ENCODE measurements at regions not wholly inside any gene's neighbourhood (a gene's known extent, or its start where the extent isn't known, plus 50 kb on each side); places are given as distances from the start of the nearest gene placed in this dataset.

- POLR2A ChIA-PET, result no interaction called here
- no peaks in the 10 kb centered on the region for H3K9me3 ChIP-seq (ENCODE audit: control insufficient read depth in 1 of 2, insufficient read depth in 1 of 2, low read length in 2 of 2)
- H3K4me3 Mint-ChIP-seq, result no peak overlapping the region
Observed at GRCh38 chr12:60308366-60308991, 712.6 kb downstream of the SLC16A7 start.

GRCh38 chr12:60311940-60312339 is 716.1 kb downstream of the SLC16A7 start:
- Mint-ChIP-seq H3K36me3 (ENCODE audit: low read depth) (no peaks in the 10 kb centered on the region), H3K27ac (no peak overlapping the region), H3K27me3 (no peaks in the 10 kb centered on the region), H3K9me3 (peaks cover 4% of the 10 kb centered on the region), H3K4me1 (ENCODE audit: low read depth) (no peaks in the 10 kb centered on the region), H3K4me3 (no peak overlapping the region)
- intact Hi-C loops (cut with DNase I, micrococcal nuclease), result no loop called here
- H3K4me1 ChIP-seq (ENCODE audit: insufficient read depth, low read length), result no peaks in the 10 kb centered on the region
- H3K9me3 ChIP-seq (ENCODE audit: control insufficient read depth in 1 of 2, insufficient read depth in 1 of 2, low read length in 2 of 2), result no peaks in the 10 kb centered on the region
- no peak for TF ChIP-seq CTCF (IDR thresholded peaks at IDR 0.05)
- no peak overlapping the region for H3K4me3 ChIP-seq (ENCODE audit: low read length)
- no peaks in the 10 kb centered on the region for H3K36me3 ChIP-seq (ENCODE audit: insufficient read depth, low read length)
- H3K27me3 ChIP-seq (ENCODE audit: control insufficient read depth in 1 of 2, insufficient read depth in 2 of 2, low read length in 2 of 2), result no peaks in the 10 kb centered on the region
- H3K27ac ChIP-seq (ENCODE audit: low read depth in 1 of 2, low read length in 2 of 2), result no peak overlapping the region
- ATAC-seq (ENCODE audit: poor library complexity) (no peak), DNase-seq (no peak)
- ChIA-PET CTCF (no interaction called here), POLR2A (no interaction called here)

More at GRCh38 chr12:60308366-60308991, 712.6 kb downstream of the SLC16A7 start:
- Mint-ChIP-seq H3K4me1 (ENCODE audit: low read depth) (no peaks in the 10 kb centered on the region), H3K9me3 (peaks cover 2% of the 10 kb centered on the region), H3K27me3 (no peaks in the 10 kb centered on the region), H3K27ac (no peak overlapping the region), H3K36me3 (ENCODE audit: low read depth) (no peaks in the 10 kb centered on the region)
- ATAC-seq (ENCODE audit: poor library complexity) (no peak), DNase-seq (no peak)
- no peaks in the 10 kb centered on the region for H3K36me3 ChIP-seq (ENCODE audit: insufficient read depth, low read length)
- H3K27me3 ChIP-seq (ENCODE audit: control insufficient read depth in 1 of 2, insufficient read depth in 2 of 2, low read length in 2 of 2), result no peaks in the 10 kb centered on the region
- intact Hi-C loops (cut with DNase I, micrococcal nuclease), result no loop called here
- CTCF ChIA-PET, result no interaction called here
- TF ChIP-seq CTCF (IDR thresholded peaks at IDR 0.05), result no peak
- H3K27ac ChIP-seq (ENCODE audit: low read depth in 1 of 2, low read length in 2 of 2), result no peak overlapping the region
- no peak overlapping the region for H3K4me3 ChIP-seq (ENCODE audit: low read length)
- H3K4me1 ChIP-seq (ENCODE audit: insufficient read depth, low read length), result no peaks in the 10 kb centered on the region

- H3K4me3 ChIP-seq (ENCODE audit: low read length), result no peak overlapping the region
- Mint-ChIP-seq H3K4me3 (no peak overlapping the region), H3K27me3 (no peaks in the 10 kb centered on the region), H3K4me1 (ENCODE audit: low read depth) (no peaks in the 10 kb centered on the region), H3K36me3 (ENCODE audit: low read depth) (no peaks in the 10 kb centered on the region), H3K27ac (no peak overlapping the region), H3K9me3 (peaks cover 7% of the 10 kb centered on the region)
- ATAC-seq (ENCODE audit: poor library complexity) (no peak), DNase-seq (no peak)
- H3K4me1 ChIP-seq (ENCODE audit: insufficient read depth, low read length), result no peaks in the 10 kb centered on the region
- H3K27ac ChIP-seq (ENCODE audit: low read depth in 1 of 2, low read length in 2 of 2), result no peak overlapping the region
- ChIA-PET POLR2A (no interaction called here), CTCF (no interaction called here)
- no peaks in the 10 kb centered on the region for H3K36me3 ChIP-seq (ENCODE audit: insufficient read depth, low read length)
- no peaks in the 10 kb centered on the region for H3K9me3 ChIP-seq (ENCODE audit: control insufficient read depth in 1 of 2, insufficient read depth in 1 of 2, low read length in 2 of 2)
- intact Hi-C loops (cut with DNase I, micrococcal nuclease), result no loop called here
- TF ChIP-seq CTCF (IDR thresholded peaks at IDR 0.05), result no peak
- no peaks in the 10 kb centered on the region for H3K27me3 ChIP-seq (ENCODE audit: control insufficient read depth in 1 of 2, insufficient read depth in 2 of 2, low read length in 2 of 2)
Observed at GRCh38 chr12:60317361-60317760, 721.5 kb downstream of the SLC16A7 start.
